ENCODE measurements at regions not wholly inside any gene's neighbourhood (a gene's known extent, or its start where the extent isn't known, plus 50 kb on each side); places are given as distances from the start of the nearest gene placed in this dataset.

- TF ChIP-seq EZH2phosphoT487 (IDR thresholded peaks at IDR 0.05; ENCODE audit: borderline replicate concordance, low read length): no peak
- no peak for TF ChIP-seq CTCF (IDR thresholded peaks at IDR 0.05; ENCODE audit: low read depth, low read length, poor library complexity, severe bottlenecking)
Observed at GRCh38 chr4:28402751-28403150, 1542.1 kb downstream of the STIM2 start.

Data from DOHH2 (cell line).